ENCODE measurements at regions not wholly inside any gene's neighbourhood (a gene's known extent, or its start where the extent isn't known, plus 50 kb on each side); places are given as distances from the start of the nearest gene placed in this dataset.
"Not testable (repeated sequence)": the region's sequence is repeated elsewhere in the genome, so short reads cannot be mapped to it uniquely, and the experiment has no call there.

DNA sequence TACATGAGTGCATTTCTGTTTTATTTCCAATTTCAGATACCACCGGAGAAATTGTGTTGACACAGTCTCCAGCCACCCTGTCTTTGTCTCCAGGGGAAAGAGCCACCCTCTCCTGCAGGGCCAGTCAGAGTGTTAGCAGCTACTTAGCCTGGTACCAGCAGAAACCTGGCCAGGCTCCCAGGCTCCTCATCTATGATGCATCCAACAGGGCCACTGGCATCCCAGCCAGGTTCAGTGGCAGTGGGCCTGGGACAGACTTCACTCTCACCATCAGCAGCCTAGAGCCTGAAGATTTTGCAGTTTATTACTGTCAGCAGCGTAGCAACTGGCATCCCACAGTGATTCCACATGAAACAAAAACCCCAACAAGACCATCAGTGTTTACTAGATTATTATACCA, 1481.6 kb downstream of the RPIA start:
- TF ChIP-seq CTCF (conservative IDR thresholded peaks at IDR 0.05; ENCODE audit: low read depth, low read length); EZH2 (IDR thresholded peaks at IDR 0.05; ENCODE audit: low read length, unreplicated experiment): not testable (repeated sequence)

All from PC-3 (cell line).